OCI-LY7 (cell line): ENCODE measurements at regions not wholly inside any gene's neighbourhood (a gene's known extent, or its start where the extent isn't known, plus 50 kb on each side); places are given as distances from the start of the nearest gene placed in this dataset.

Source experiments
- EZH2phosphoT487 ChIP-seq: fragments of 200-600 bp; sonication (generic); IDR thresholded peaks from 2 replicates; pipeline ENCODE4 v1.6.1; 2018; ENCODE audit warnings: low read depth, borderline replicate concordance, mild to moderate bottlenecking, mixed run types, antibody characterized with exemption, low read length, moderate library complexity, mixed read lengths
- TF ChIP-seq, protein P1 (sequence below): fragments of 200-600 bp; sonication (generic); conservative IDR thresholded peaks from 2 replicates; pipeline ENCODE4 v1.5.1; 2014; ENCODE audit warnings: mild to moderate bottlenecking, antibody characterized with exemption, low read length, moderate library complexity, mixed read lengths

DNA sequence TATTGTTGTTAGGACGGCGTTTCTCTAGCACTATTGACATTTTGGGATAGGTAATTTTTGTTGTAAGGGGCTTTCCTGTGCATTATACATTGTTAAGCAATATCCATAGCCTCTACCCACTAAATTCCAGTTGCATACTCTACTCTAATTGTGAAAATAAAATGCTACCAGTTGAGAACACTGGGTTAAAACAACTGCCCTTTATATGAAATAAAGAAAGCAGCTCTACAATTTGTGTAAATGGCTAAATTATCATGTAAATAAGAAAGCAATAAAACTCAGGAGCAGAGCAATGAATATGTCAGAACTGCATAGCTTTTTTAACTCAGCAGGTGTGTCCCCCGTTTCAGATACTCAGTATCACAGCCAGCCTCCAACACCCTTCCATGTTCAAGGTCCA is 812.7 kb upstream of the NRXN1 start:
- TF ChIP-seq, protein P1, sequence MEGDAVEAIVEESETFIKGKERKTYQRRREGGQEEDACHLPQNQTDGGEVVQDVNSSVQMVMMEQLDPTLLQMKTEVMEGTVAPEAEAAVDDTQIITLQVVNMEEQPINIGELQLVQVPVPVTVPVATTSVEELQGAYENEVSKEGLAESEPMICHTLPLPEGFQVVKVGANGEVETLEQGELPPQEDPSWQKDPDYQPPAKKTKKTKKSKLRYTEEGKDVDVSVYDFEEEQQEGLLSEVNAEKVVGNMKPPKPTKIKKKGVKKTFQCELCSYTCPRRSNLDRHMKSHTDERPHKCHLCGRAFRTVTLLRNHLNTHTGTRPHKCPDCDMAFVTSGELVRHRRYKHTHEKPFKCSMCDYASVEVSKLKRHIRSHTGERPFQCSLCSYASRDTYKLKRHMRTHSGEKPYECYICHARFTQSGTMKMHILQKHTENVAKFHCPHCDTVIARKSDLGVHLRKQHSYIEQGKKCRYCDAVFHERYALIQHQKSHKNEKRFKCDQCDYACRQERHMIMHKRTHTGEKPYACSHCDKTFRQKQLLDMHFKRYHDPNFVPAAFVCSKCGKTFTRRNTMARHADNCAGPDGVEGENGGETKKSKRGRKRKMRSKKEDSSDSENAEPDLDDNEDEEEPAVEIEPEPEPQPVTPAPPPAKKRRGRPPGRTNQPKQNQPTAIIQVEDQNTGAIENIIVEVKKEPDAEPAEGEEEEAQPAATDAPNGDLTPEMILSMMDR, result no peak
- no peak for TF ChIP-seq EZH2phosphoT487
